Esophagus squamous epithelium (tissue), 5 donors: ENCODE measurements at regions not wholly inside any gene's neighbourhood (a gene's known extent, or its start where the extent isn't known, plus 50 kb on each side); places are given as distances from the start of the nearest gene placed in this dataset.

Source experiments
- DNase-seq: peaks from one replicate; lab custom pipeline; 2025; lab: John Stamatoyannopoulos, UW
- H3K27ac ChIP-seq, 4 donors: fragments of 200-600 bp; sonication (generic); one replicate each; pipeline ENCODE4 v1.5.1; 2016 to 2019; ENCODE audit warnings: mild to moderate bottlenecking in 1 of 4
- H3K27me3 ChIP-seq, 4 donors: fragments of 200-600 bp; sonication (generic); 1 replicate in 3 of 4; 2 replicates in 1 of 4; pipeline versions ENCODE4 v1.5.1 to v1.6.0; 2017 to 2021; ENCODE audit warnings: antibody characterized with exemption in 1 of 4
- H3K36me3 ChIP-seq, 3 donors: fragments of 200-600 bp; sonication (generic); one replicate each; pipeline ENCODE4 v1.5.1; 2016 to 2019
- H3K4me1 ChIP-seq, 3 donors: fragments of 200-600 bp; sonication (generic); one replicate each; pipeline ENCODE4 v1.5.1; 2017 to 2019
- H3K4me3 ChIP-seq, 4 donors: fragments of 200-600 bp; sonication (generic); 1 replicate in 3 of 4; 2 replicates in 1 of 4; pipeline ENCODE4 v1.5.1; 2016 to 2019; ENCODE audit warnings: mild to moderate bottlenecking in 2 of 4, moderate library complexity in 1 of 4
- H3K9me3 ChIP-seq, 3 donors: fragments of 200-600 bp; sonication (generic); one replicate each; pipeline ENCODE4 v1.5.1; 2016 to 2019
- POLR2A ChIP-seq, 4 donors: fragments of 450-650 bp; IDR thresholded peaks; one replicate each; pipeline ENCODE4 v1.6.1; 2017; ENCODE audit warnings: antibody characterized with exemption in 4 of 4, mild to moderate bottlenecking in 4 of 4, moderate library complexity in 3 of 4
- WGBS, 2 donors: methylation state at CpG; one replicate each; pipeline ENCODE4 v1.1.5; 2018; 5-methylcytosine and 5-hydroxymethylcytosine counted together
- intact Hi-C: fragments of 100-400 bp; cut with DNase I; formaldehyde crosslinking; loops from one replicate; pipeline ENCODE4 v1.15.0; 2022
- TF ChIP-seq, protein P1 (sequence below), 6 experiments: fragments of 450-650 bp in 4 of 6; fragments of 200-600 bp in 2 of 6; sonication (generic) in 2 of 6; IDR thresholded peaks; one replicate each; pipeline ENCODE4 v1.5.1; 2016 to 2019; ENCODE audit warnings: antibody characterized with exemption in 6 of 6, mild to moderate bottlenecking in 4 of 6, moderate library complexity in 4 of 6
- donor health status: DM: yes; HTN: yes; CAD: no.

- Histone ChIP-seq H3K27ac (no peak overlapping the region), H3K27me3 (no peaks in the 10 kb centered on the region), H3K9me3 (no peaks in the 10 kb centered on the region), H3K4me3 (no peak overlapping the region), H3K4me1 (no peaks in the 10 kb centered on the region), H3K36me3 (no peaks in the 10 kb centered on the region)
- intact Hi-C loops: no loop called here
- DNase-seq: no peak
- TF ChIP-seq POLR2A (IDR thresholded peaks at IDR 0.05): no peak
- TF ChIP-seq, protein P1, sequence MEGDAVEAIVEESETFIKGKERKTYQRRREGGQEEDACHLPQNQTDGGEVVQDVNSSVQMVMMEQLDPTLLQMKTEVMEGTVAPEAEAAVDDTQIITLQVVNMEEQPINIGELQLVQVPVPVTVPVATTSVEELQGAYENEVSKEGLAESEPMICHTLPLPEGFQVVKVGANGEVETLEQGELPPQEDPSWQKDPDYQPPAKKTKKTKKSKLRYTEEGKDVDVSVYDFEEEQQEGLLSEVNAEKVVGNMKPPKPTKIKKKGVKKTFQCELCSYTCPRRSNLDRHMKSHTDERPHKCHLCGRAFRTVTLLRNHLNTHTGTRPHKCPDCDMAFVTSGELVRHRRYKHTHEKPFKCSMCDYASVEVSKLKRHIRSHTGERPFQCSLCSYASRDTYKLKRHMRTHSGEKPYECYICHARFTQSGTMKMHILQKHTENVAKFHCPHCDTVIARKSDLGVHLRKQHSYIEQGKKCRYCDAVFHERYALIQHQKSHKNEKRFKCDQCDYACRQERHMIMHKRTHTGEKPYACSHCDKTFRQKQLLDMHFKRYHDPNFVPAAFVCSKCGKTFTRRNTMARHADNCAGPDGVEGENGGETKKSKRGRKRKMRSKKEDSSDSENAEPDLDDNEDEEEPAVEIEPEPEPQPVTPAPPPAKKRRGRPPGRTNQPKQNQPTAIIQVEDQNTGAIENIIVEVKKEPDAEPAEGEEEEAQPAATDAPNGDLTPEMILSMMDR (IDR thresholded peaks at IDR 0.05): no peak
Observed at GRCh38 chr18:65326805-65327204, 424.0 kb upstream of the CDH7 start.

DNA sequence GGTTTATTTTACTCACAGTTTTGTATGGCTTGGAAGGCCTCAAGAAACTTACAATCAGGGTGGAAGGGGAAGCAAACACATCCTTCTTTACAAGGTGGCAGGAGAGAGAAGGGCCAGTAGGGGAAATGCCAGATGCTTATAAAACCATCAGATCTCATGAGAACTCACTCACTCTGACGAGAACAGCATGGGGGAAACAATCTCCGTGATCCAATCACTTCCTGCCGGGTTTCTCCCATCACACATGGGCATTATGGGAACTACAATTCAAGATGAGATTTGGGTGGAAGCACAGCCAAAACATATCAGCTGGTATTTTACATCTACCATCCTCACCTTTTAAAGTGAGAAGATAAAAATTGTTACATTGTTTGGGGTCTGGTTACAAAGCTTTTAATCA lies 427.9 kb upstream of the CDH7 start:
- no peaks in the 10 kb centered on the region for H3K36me3 ChIP-seq
- DNase-seq: no peak
- no peaks in the 10 kb centered on the region for H3K9me3 ChIP-seq
- no peaks in the 10 kb centered on the region for H3K27me3 ChIP-seq
- intact Hi-C loops: no loop called here
- H3K4me1 ChIP-seq: no peaks in the 10 kb centered on the region
- H3K4me3 ChIP-seq: no peak overlapping the region
- 57 to 59% methylated on average over 3 of the region's 3 CpGs for WGBS, 2 donors
- H3K27ac ChIP-seq: no peak overlapping the region
- no peak for TF ChIP-seq POLR2A (IDR thresholded peaks at IDR 0.05)
- TF ChIP-seq, protein P1 (IDR thresholded peaks at IDR 0.05): no peak

GRCh38 chr18:65298422-65298821 lies 452.4 kb upstream of the CDH7 start:
- no peaks in the 10 kb centered on the region for H3K27me3 ChIP-seq
- intact Hi-C loops: no loop called here
- no peak overlapping the region for H3K4me3 ChIP-seq
- TF ChIP-seq POLR2A (IDR thresholded peaks at IDR 0.05): no peak
- TF ChIP-seq, protein P1 (IDR thresholded peaks at IDR 0.05): no peak
- no peaks in the 10 kb centered on the region for H3K9me3 ChIP-seq
- no peaks in the 10 kb centered on the region for H3K4me1 ChIP-seq
- no peak overlapping the region for H3K27ac ChIP-seq
- 62 to 78% methylated on average over 4 of the region's 4 CpGs for WGBS, 2 donors
- no peaks in the 10 kb centered on the region for H3K36me3 ChIP-seq
- DNase-seq: no peak

- intact Hi-C loops: no loop called here
- H3K36me3 ChIP-seq: no peaks in the 10 kb centered on the region
- 63 to 64% methylated on average over 5 of the region's 5 CpGs for WGBS, 2 donors
- no peak for TF ChIP-seq POLR2A (IDR thresholded peaks at IDR 0.05)
- TF ChIP-seq, protein P1 (IDR thresholded peaks at IDR 0.05): no peak
- H3K9me3 ChIP-seq: no peaks in the 10 kb centered on the region
- no peaks in the 10 kb centered on the region for H3K27me3 ChIP-seq
- no peak for DNase-seq
- H3K4me3 ChIP-seq: no peak overlapping the region
- H3K27ac ChIP-seq: no peak overlapping the region
- no peaks in the 10 kb centered on the region for H3K4me1 ChIP-seq
Observed at GRCh38 chr18:65288908-65289307, 461.9 kb upstream of the CDH7 start.

DNA sequence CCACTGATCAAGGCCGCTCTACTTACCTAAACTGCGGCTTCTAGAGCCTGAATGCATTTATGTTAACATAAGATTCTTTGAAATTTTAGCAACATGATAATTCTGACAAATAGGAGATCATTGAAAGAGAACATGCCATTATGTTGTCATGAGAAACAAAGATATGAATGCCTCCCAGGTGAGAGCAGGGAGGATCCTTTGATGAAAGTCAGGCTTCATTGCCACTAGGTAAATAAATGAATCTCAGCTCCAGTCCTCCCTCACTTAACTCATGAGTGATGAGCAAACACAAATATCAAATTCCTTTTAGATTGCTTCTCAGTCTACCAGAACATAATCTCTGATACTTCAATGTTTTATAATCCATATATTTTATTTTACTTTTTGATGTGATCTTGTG lies 463.2 kb upstream of the CDH7 start:
- intact Hi-C loops: no loop called here
- no peaks in the 10 kb centered on the region for H3K9me3 ChIP-seq

More for the DNA sequence above, 463.2 kb upstream of the CDH7 start:
- Histone ChIP-seq H3K4me1 (no peaks in the 10 kb centered on the region), H3K36me3 (no peaks in the 10 kb centered on the region), H3K27me3 (no peaks in the 10 kb centered on the region), H3K27ac (no peak overlapping the region), H3K4me3 (no peak overlapping the region)
- 40 to 82% methylated on average over 2 of the region's 2 CpGs for WGBS, 2 donors
- DNase-seq: no peak
- TF ChIP-seq, protein P1 (IDR thresholded peaks at IDR 0.05): no peak
- TF ChIP-seq POLR2A (IDR thresholded peaks at IDR 0.05): no peak
